Epithelial cell of proximal tubule (primary cell): ENCODE measurements at regions not wholly inside any gene's neighbourhood (a gene's known extent, or its start where the extent isn't known, plus 50 kb on each side); places are given as distances from the start of the nearest gene placed in this dataset.

Source experiments
- DNase-seq: peaks from one replicate; pipeline ENCODE4 v3.0.0-alpha.2; 2011; ENCODE audit warnings: low read depth
- H3K4me3 ChIP-seq: 2 replicates; pipeline ENCODE4 v1.5.1; 2011; ENCODE audit warnings: low read depth, mild to moderate bottlenecking, low read length
- TF ChIP-seq, protein P1 (sequence below): conservative IDR thresholded peaks from 2 replicates; pipeline ENCODE4 v1.5.1; 2012; ENCODE audit warnings: low read depth, mild to moderate bottlenecking, low read length

DNA sequence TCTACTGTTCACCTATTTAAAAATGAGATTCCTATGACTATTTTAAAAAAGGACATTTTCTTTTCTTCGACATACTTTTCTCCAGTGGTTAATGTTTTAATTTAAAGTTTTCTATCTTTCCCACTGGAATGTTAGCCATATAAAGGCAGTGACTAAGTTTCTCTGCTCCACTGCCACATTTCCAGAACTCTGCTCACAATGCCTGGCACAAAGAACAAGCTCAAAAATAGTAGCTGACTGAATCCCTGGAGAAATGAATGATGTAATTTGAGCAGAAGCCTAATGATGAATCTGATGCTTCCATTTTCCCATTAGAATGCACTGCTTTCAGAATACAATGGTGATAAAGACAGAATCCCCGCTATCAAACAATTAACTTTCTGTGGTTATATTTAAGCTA lies 817.8 kb downstream of the MTRR start:
- no peak overlapping the region for H3K4me3 ChIP-seq
- TF ChIP-seq, protein P1, sequence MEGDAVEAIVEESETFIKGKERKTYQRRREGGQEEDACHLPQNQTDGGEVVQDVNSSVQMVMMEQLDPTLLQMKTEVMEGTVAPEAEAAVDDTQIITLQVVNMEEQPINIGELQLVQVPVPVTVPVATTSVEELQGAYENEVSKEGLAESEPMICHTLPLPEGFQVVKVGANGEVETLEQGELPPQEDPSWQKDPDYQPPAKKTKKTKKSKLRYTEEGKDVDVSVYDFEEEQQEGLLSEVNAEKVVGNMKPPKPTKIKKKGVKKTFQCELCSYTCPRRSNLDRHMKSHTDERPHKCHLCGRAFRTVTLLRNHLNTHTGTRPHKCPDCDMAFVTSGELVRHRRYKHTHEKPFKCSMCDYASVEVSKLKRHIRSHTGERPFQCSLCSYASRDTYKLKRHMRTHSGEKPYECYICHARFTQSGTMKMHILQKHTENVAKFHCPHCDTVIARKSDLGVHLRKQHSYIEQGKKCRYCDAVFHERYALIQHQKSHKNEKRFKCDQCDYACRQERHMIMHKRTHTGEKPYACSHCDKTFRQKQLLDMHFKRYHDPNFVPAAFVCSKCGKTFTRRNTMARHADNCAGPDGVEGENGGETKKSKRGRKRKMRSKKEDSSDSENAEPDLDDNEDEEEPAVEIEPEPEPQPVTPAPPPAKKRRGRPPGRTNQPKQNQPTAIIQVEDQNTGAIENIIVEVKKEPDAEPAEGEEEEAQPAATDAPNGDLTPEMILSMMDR: no peak
- peak; percentile 22 for DNase-seq

DNA sequence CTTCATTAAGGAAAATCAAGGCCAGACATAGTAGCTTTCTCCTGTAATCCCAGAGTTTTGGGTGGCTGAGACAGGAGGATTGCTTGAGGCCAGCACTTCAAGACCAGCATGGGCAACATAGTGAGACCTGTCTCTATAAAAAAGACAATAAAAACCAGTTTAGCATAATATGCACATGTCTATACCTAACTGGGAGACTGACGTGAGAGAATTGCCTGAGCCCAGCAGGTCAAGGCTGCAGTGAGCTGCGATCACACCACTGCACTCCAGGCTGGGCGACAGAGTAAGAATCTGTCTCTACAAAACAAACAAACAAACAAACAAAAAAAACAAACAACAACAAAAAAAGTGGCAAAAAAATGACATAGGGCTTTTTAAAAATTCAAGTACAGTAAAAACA lies 820.8 kb downstream of the MTRR start:
- DNase-seq: no peak
- H3K4me3 ChIP-seq: no peak overlapping the region
- TF ChIP-seq, protein P1: no peak

DNA sequence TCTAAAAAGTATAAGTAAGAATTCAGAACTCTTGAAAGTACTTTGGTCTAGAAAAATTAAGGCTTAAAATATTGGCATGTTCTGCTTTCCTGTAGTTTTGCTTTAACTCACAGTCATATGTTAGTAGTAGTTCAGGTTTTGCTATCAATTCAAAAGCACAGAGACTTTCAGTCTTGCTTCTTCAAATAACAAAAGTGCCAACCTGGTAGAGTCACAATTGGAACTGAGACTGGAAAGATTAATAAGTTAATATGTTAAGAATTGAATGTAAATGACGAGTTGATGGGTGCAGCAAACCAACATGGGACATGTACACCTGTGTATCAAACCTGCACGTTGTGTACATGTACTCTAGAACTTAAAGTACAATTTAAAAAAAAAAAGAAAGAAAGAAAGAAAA lies 822.3 kb downstream of the MTRR start:
- H3K4me3 ChIP-seq: no peak overlapping the region
- DNase-seq: no peak
- TF ChIP-seq, protein P1: no peak

DNA sequence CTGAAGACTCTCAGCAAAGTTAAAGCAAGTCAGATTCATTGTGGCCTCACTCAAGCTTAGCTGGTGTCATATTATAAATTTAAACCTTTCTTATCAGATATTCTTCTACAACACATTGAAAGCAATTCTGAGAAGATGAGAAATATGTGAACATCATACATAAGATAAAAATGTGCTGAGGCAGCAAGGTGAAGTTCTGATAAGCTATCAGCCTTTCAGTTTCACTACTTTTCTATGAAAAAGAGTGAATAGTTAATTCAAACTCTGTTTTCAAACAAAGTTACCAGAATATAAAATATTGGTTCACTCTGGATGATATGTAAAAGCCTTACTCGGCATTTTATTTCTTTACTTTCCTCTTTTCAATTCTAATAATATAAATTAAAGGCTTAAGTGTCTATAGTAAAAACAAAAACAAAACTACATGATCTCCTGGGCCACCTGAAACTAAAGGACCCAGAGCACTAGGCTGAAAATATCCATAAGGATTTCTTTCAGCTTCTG lies 824.4 kb downstream of the MTRR start:
- H3K4me3 ChIP-seq: no peak overlapping the region
- TF ChIP-seq, protein P1: no peak
- DNase-seq: no peak

DNA sequence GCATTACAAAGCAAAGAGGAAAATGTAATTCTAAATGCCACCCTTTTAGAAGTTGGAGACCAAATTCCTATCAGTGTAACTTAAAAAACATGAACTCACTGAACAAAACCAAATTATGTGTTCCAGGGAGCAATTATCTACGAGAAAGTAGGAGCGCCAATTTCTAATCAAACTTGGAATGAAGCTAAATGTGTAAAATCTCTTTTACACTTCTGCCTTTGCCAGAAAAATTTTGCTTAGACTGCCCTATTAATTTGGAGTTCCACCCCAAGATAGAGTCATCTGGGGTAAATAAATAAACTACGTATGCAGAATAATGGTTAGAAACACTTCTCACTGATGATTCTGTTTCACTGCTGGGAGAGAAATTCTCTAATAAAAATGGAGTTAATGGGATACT lies 825.6 kb downstream of the MTRR start:
- TF ChIP-seq, protein P1: no peak
- no peak overlapping the region for H3K4me3 ChIP-seq
- no peak for DNase-seq

DNA sequence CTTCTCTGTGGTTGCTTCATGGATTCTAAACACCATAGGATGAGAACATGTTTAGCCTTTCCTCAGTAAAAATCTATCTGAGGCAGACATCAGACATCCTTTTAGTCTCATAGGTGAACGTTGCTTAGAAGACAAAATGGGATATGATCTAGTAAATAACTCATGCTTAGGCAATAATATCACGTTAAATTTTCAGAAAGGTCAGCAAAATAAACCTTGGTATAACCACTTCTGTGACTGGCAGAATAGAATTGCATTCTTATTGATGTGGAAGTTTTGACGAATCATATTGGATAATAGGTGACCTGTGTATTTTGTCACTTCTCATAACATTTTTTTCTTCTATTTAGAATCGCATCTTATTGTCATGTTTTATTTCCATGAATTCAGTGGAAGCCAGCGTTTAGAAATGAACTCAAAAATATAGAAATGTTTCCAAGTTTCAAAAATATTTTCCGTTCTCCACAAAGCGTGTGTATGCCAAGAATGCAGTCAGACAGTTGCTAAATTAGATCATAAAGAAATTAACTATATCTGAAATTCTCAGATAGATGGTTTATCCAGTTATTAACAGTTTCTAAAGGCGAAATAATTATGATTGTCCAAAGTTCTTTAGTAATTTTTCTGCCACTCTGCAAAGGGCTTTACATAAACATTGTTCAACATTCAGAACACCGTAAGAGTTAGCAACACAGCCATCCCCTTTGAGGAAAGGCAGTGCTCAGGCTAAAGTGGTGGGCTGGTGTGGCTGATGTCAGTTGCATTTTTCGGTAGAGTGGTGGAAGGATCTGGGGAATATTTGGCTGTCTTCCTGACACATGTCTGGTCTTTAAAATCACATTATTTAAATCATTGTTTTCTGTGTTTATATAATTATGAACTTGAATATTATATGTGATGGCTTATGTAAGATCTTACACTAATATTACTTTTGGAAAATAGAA lies 827.2 kb downstream of the MTRR start:
- no peak overlapping the region for H3K4me3 ChIP-seq
- TF ChIP-seq, protein P1: no peak
- DNase-seq: no peak
